HCT116 (cell line): ENCODE measurements at regions not wholly inside any gene's neighbourhood (a gene's known extent, or its start where the extent isn't known, plus 50 kb on each side); places are given as distances from the start of the nearest gene placed in this dataset.
"Not testable (repeated sequence)": the region's sequence is repeated elsewhere in the genome, so short reads cannot be mapped to it uniquely, and the experiment has no call there.

ENCODE experiments used
- ATAC-seq: fragments of 200-7000 bp; cut with Tn5 transposase; 2 replicates; pipeline ENCODE4 v1.9.1; 2020; ENCODE audit warnings: mild to moderate bottlenecking, moderate library complexity
- BruUV-seq: library from RNA; stranded (reverse); fragments of 400-500 nt; replicated peaks from 2 replicates; lab custom pipeline; 2021; lab: Mats Ljungman, UMichigan
- CTCF ChIA-PET: fragments of 300-600 bp; sonication (Branson Sonifier 250); formaldehyde crosslinking; loops from one replicate; lab custom pipeline; 2021; ENCODE audit warnings: antibody characterized with exemption; lab: Charles Lee
- POLR2A ChIA-PET: fragments of 300-600, 350-600 bp; sonication (Branson Sonifier 250); formaldehyde crosslinking; loops from one replicate; lab custom pipeline; 2021; ENCODE audit warnings: antibody characterized with exemption; lab: Charles Lee
- RAD21 ChIA-PET, 2 experiments: fragments of 300-600 bp; sonication (Branson Sonifier 250); formaldehyde crosslinking; loops; one replicate each; lab custom pipeline; 2023; ENCODE audit warnings: low total read pairs in 2 of 2; ENCODE audit not compliant: uncharacterized antibody in 2 of 2, unreplicated experiment in 2 of 2, low non-redundant PET in 1 of 2; lab: Charles Lee
- DNase-seq: peaks from one replicate; pipeline ENCODE4 v3.0.0-alpha.2; 2010; ENCODE audit warnings: low read depth, low spot score
- H2AFZ ChIP-seq: fragments of 200-600 bp; shearing (Covaris generic), sonication (generic); 2 replicates; pipeline ENCODE4 v1.6.1; 2017; ENCODE audit warnings: low read depth, mixed run types, mixed read lengths, antibody characterized with exemption, low read length; ENCODE audit not compliant: poor library complexity, severe bottlenecking
- H3K27ac ChIP-seq: 2 replicates; pipeline ENCODE4 v1.5.1; 2012; ENCODE audit warnings: low read depth, low read length
- H3K27me3 ChIP-seq: fragments of 200-600 bp; sonication (generic); 2 replicates; pipeline ENCODE4 v1.6.1; 2016; ENCODE audit warnings: mixed run types, low read length, mixed read lengths; ENCODE audit not compliant: insufficient read depth
- H3K36me3 ChIP-seq, 2 experiments: fragments of 200-500 bp in 1 of 2; fragments of 200-600 bp in 1 of 2; sonication (Bioruptor generic) in 1 of 2; sonication (generic) in 1 of 2; 2 replicates each; pipeline versions ENCODE4 v1.5.1 to v1.6.1; 2014 to 2016; ENCODE audit warnings: low read length in 2 of 2, inconsistent platforms in 1 of 2, mixed read lengths in 1 of 2, mixed run types in 1 of 2; ENCODE audit not compliant: insufficient read depth in 2 of 2, control insufficient read depth in 1 of 2
- H3K4me1 ChIP-seq, 2 experiments: fragments of 200-600 bp in 1 of 2; sonication (generic) in 1 of 2; 2 replicates each; pipeline versions ENCODE4 v1.5.1 to v1.6.1; 2012 to 2017; ENCODE audit warnings: low read length in 2 of 2, inconsistent platforms in 1 of 2, mild to moderate bottlenecking in 1 of 2, mixed read lengths in 1 of 2, mixed run types in 1 of 2, moderate library complexity in 1 of 2; ENCODE audit not compliant: insufficient read depth in 2 of 2, control insufficient read depth in 1 of 2
- H3K4me2 ChIP-seq: fragments of 200-600 bp; sonication (generic); 2 replicates; pipeline ENCODE4 v1.6.1; 2017; ENCODE audit warnings: mixed run types, low read length, mixed read lengths
- H3K4me3 ChIP-seq, 2 experiments: fragments of 200-600 bp in 1 of 2; sonication (generic) in 1 of 2; replicated peaks in 1 of 2; 2 replicates each; pipeline ENCODE4 v1.5.1; 2011 to 2016; ENCODE audit warnings: low read length in 2 of 2, control low read depth in 1 of 2, low read depth in 1 of 2, mild to moderate bottlenecking in 1 of 2, mixed read lengths in 1 of 2, mixed run types in 1 of 2
- H3K79me2 ChIP-seq: fragments of 200-600 bp; sonication (generic); 2 replicates; pipeline ENCODE4 v1.6.1; 2017; ENCODE audit warnings: mild to moderate bottlenecking, mixed run types, low read length, moderate library complexity, mixed read lengths; ENCODE audit not compliant: insufficient read depth
- H3K9ac ChIP-seq: fragments of 200-600 bp; sonication (generic); 2 replicates; pipeline ENCODE4 v1.6.1; 2016; ENCODE audit warnings: low read length, mixed read lengths
- H3K9me2 ChIP-seq: fragments of 200-600 bp; sonication (generic), shearing (Covaris generic); 2 replicates; pipeline ENCODE4 v1.6.1; 2017; ENCODE audit warnings: mixed run types, mild to moderate bottlenecking, moderate library complexity; ENCODE audit not compliant: insufficient read depth
- H3K9me3 ChIP-seq, 2 experiments: fragments of 200-500 bp in 1 of 2; fragments of 200-600 bp in 1 of 2; sonication (Bioruptor generic) in 1 of 2; sonication (generic) in 1 of 2; 2 replicates each; pipeline ENCODE4 v1.6.1; 2014 to 2017; ENCODE audit warnings: low read length in 2 of 2, mixed read lengths in 2 of 2, inconsistent platforms in 1 of 2, low read depth in 1 of 2, mild to moderate bottlenecking in 1 of 2, mixed run types in 1 of 2, moderate library complexity in 1 of 2; ENCODE audit not compliant: control insufficient read depth in 1 of 2, insufficient read depth in 1 of 2
- H4K20me1 ChIP-seq: fragments of 200-600 bp; sonication (generic), shearing (Covaris generic); 2 replicates; pipeline ENCODE4 v1.6.1; 2017; ENCODE audit warnings: mixed run types, mild to moderate bottlenecking, moderate library complexity; ENCODE audit not compliant: insufficient read depth
- intact Hi-C: fragments of 100-400 bp; cut with micrococcal nuclease; formaldehyde crosslinking; loops from 2 replicates; pipeline ENCODE4 v1.10.0; 2022

DNA sequence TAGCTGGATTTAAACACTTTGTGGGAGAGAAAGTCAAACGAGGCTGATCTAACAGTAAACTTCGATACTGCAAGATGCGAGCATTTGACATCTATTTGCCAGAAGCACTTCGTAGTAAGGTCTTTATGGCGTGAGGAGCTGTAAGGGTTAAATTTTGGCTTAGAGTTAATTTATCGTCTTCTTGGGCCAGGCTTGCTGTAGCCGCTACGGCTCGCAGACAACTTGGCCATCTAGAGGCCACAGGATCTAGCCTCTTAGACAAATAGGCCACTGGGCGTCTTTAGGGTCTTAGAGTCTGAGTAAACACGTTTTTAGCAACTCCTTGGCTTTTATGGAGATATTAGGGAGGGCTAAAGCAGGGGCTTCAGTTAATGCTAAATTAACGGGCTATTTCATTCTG lies 165.6 kb upstream of the CCZ1B start:
- POLR2A ChIA-PET, H3K9ac ChIP-seq, intact Hi-C loops, ATAC-seq, RAD21 ChIA-PET, H3K27me3 ChIP-seq, H3K9me3 ChIP-seq, DNase-seq, BruUV-seq, H2AFZ ChIP-seq, H3K4me3 ChIP-seq, H3K36me3 ChIP-seq, H3K9me2 ChIP-seq, CTCF ChIA-PET, H3K79me2 ChIP-seq, H4K20me1 ChIP-seq, H3K27ac ChIP-seq: not testable (repeated sequence)
- H3K4me1 ChIP-seq = peaks cover 3 to 15% of the 10 kb centered on the region in 2 experiments; a peak in 3 of 4 replicates
- H3K4me2 ChIP-seq = peak overlapping the region; percentile 48; the same call in 1 of the 2 replicates

DNA sequence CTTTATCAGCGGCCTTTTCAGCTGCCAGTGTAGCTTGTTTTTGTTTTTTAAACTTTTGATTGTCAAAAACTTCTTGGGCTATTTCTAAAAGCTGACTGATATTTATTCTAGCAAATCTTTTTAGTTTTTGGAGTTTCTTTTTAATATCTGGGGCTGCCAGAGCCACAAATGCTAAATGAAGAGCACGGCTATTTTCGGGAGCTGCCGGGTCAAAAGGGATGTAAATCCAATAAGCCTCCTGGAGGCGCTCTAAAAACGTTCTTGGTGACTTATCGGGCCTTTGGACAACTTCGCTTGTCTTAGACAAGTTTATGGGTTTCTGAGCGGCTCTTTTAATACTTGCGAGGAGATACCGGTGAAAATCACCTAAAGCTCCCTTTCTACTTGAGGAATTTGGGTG lies 166.1 kb upstream of the CCZ1B start:
- intact Hi-C loops, H3K9ac ChIP-seq, H3K4me3 ChIP-seq, BruUV-seq, RAD21 ChIA-PET, H4K20me1 ChIP-seq, POLR2A ChIA-PET, H3K27ac ChIP-seq, H3K36me3 ChIP-seq, DNase-seq, CTCF ChIA-PET, ATAC-seq, H3K4me2 ChIP-seq, H3K9me2 ChIP-seq, H3K27me3 ChIP-seq, H3K79me2 ChIP-seq, H2AFZ ChIP-seq, H3K9me3 ChIP-seq: not testable (repeated sequence)
- peaks cover 3 to 15% of the 10 kb centered on the region in 2 experiments; a peak in 3 of 4 replicates for H3K4me1 ChIP-seq

DNA sequence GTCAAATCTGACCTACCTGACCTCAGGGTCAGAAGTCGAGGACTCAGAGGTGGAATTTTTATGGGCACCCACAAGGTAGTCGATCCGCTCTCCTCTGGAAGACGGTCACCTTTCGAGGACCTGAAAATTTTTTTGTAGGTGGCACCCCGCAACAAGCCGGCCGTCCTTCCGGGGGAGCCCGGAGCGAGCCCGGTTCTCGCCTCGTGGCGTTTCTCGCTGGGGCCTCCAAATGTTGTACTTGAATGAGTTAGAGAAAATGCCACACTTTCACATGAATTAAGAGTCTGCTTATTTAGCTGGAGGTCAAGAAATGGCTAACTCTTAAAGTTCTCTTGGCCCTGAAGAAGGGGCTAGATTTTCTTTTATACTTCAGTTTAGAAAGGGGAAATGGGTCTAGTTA lies 169.0 kb upstream of the CCZ1B start:
- H3K9me3 ChIP-seq, H2AFZ ChIP-seq, H3K36me3 ChIP-seq, POLR2A ChIA-PET, DNase-seq, intact Hi-C loops, H3K4me3 ChIP-seq, H3K9me2 ChIP-seq, H4K20me1 ChIP-seq, H3K27ac ChIP-seq, H3K4me2 ChIP-seq, BruUV-seq, RAD21 ChIA-PET, H3K27me3 ChIP-seq, CTCF ChIA-PET, ATAC-seq, H3K9ac ChIP-seq, H3K79me2 ChIP-seq: not testable (repeated sequence)
- H3K4me1 ChIP-seq = peaks cover 3 to 15% of the 10 kb centered on the region in 2 experiments; a peak in 3 of 4 replicates

GRCh38 chr7:6995493-6996289 lies 169.6 kb upstream of the CCZ1B start:
- H3K4me3 ChIP-seq, H3K9ac ChIP-seq, H3K4me2 ChIP-seq, H3K27me3 ChIP-seq, H4K20me1 ChIP-seq, H3K9me3 ChIP-seq, DNase-seq, intact Hi-C loops, RAD21 ChIA-PET, CTCF ChIA-PET, POLR2A ChIA-PET, H3K27ac ChIP-seq, H3K9me2 ChIP-seq, H3K36me3 ChIP-seq, H3K4me1 ChIP-seq, BruUV-seq, H3K79me2 ChIP-seq, ATAC-seq, H2AFZ ChIP-seq: not testable (repeated sequence)
